ENCODE measurements at regions not wholly inside any gene's neighbourhood (a gene's known extent, or its start where the extent isn't known, plus 50 kb on each side); places are given as distances from the start of the nearest gene placed in this dataset.

DNA sequence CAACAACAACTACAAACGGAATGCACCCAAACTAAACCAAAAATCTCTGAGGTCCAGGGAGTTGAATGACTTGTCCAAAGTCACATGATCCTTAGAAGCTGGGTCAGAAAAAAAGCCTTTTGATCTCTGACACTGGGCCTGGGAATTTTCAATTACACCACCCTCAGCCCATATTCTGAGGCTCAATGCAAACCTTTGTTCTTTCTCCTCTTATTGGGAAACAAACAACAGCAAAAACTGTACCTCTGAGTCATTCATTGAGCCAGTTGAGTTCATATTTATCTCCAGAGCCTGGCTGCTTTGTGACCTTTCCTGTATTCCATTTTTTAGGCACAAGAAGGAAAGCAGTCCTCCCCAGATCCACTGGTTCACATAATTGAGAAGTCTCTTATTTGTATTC, 51.2 kb upstream of the SORCS1 start:
- DNase-seq: no peak
